Left renal cortex interstitium (tissue), 4 donors: ENCODE measurements at regions not wholly inside any gene's neighbourhood (a gene's known extent, or its start where the extent isn't known, plus 50 kb on each side); places are given as distances from the start of the nearest gene placed in this dataset.

Experiments
- DNase-seq, 4 donors: peaks; one replicate each; pipeline ENCODE4 v3.0.0-alpha.2; 2013; ENCODE audit warnings: low read depth in 4 of 4, low spot score in 2 of 4, missing footprints in 1 of 4

DNA sequence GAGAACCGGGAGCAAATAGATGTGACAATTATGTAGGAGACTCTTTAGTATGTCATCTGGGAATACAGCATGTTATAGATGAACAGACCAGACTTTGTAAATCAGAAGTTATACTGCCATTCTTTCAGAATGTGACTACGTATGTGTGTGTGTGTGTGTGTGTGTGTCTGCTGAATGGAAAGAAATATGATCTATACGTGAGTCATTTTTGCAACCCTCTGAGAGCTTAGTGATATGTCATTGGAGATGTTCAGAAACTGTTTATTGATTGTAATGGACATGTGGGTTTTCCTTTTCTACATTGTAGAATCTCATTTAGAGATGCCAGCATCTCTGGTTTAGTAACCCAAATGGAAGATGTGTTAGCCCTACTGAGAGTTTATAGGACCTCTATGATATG lies 731.5 kb downstream of the TLE1 start:
- DNase-seq, result no peak

DNA sequence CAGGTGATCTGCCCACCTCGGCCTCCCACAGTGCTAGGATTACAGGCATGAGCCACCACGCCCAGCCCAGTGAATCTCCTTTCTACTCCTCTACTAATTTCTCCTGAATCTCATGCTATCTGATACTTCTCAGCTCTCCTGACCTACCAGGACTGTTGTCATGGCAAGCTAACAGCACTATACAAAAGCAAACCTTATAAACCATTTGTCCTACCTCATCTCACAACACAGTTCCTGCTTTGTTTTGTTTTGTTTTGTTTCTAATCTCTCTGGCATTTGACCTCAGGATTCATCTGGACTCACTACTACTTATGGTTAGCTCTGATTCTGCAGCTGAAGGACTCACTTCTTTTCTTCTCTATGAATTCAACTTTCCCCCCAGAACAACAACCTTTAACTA lies 734.8 kb downstream of the TLE1 start:
- DNase-seq, result no peak

DNA sequence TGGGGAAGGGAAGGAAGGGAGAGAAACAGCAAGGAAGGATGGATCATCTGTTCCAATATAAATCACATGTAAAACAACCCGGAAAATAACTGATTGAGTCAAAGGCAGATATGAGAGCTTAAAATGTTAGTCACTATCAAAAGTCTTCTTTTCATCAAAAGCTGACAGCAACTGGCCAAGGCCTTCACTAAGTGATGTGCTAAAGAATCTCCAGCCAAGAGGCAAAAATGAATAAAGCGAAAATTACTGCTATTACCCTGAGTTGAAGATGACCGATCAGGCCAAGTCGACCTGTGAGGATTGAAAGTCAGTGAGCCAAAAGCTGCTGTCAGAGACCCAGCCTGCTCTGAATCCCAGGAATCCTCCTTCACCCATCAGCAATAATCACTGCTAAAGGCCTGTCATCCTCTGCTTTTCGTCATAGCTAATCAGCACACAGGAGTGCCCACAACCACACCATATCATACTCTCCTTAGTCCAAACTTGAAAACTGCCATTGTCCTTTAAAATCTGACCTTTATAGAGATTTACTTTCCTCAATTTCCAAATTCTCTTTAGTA lies 736.9 kb downstream of the TLE1 start:
- DNase-seq, result no peak

DNA sequence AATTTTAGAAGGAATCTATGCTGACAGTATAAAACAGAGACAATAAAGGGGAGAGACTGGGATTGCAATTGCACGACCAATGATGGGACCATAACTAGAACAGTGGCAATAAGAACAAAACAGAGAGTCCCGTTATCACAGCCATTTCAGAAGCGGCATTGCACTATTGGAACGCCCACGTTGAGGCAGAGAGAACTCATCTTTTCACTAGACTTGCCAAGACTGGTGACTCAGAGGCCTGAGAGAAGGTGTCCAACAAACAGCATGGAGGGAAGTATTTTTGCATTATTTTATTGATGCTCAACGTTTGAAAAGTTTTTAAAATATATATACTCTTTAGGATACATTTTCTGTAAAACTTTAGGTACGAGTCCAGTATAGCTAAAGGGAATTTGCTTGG lies 737.7 kb downstream of the TLE1 start:
- no peak for DNase-seq

DNA sequence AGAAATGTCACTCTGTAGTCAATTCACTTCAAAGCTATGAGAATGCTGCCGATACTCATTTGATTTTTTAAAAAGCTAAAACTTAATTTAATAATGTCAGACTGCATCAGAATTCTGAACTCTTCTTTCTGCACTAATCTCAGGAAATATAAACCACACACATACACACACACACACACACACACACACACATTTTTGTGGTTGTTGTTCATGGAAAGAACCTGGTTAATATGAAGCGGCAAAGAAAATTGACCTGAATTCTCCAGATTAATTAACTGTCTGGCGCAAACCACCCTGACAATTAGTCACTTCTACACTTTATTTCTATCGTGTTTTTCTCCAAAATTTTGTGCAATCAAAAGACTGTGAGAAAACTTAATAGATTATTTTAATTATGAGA lies 740.5 kb downstream of the TLE1 start:
- no peak for DNase-seq

DNA sequence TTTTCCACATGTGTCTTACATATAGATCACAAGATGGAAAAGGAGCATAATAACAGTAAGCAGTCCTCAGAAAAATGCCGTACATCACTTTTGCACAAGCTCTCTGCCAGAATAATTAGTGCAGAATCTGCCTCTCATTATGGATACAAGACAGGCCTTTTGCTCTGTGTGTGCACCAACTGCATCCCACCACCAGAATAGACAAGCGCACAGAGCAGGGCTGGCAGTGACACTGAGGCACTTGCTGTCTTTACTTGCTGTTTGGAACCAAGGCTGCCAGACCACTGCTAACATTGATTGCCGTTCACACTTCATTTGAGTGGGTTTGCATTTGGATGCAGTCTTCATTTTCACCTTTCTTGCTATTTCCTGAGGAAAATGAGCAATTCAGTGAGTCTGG lies 741.3 kb downstream of the TLE1 start:
- no peak for DNase-seq

DNA sequence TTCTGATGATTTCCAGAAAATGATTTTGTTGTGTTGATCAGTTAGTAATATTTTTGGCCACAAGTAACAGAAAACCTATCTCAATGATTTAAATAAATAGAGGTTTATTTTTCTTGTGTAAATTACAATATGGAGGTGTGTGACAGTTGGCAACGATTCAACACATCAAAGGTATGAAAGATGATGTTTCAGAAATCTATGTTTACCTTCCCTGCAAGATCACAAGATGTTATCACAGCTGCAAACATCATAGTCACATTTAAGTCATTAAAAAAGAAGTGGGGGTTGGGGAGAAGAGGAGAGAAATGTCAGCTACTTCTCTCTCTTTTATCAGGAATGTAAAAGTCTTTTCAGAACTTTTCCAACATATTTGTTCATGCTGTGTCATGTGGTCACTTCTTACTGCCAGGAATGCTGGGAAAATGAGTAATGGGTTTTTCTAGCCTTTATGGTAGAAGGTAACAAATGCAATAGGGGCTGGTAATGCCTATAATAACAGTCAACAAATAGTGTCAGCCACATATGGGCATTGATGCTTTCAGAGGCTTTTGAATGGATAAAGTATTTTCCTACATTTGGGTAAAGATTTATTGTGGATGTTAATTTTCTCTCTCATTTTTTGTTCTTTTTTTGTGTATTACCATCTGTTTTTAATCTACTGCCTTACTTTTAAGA lies 742.7 kb downstream of the TLE1 start:
- DNase-seq, result no peak

DNA sequence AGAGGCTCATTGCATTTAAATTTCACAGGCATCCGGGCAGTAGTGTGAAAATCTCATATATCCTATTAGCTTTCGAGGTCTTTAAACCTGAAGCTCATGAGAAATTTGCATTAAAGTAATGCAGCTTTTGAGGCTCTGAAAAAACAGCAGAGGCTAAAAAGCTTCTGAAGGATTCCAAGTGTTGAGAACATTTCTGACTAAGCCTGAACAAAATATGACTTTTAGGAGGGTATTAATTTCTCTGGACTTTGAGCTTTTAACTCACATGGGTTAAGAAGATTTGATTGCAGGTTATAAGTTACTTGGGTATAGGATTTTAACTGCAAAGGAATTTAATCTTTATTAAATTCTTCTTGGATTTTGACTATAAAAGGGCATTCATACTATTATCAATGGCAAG lies 743.9 kb downstream of the TLE1 start:
- DNase-seq, result no peak

DNA sequence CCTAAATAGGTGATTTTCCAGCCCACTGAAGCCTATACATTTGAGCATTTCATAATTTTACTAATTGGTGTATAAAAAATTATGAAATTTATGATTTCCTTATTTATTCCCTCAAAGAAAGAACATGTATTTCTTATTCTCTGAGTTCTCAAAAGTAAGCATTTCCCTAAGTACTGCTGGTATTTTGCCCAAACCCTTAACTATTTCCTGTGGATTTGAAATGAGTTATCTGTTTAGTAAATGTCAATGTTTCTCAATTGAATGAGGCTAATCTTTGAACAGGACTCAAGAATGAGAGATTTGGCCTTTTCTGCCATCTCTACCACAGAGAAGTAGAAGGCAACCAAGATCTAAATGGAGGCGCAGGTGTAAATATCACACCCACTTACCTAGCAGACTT lies 751.7 kb downstream of the TLE1 start:
- no peak for DNase-seq

DNA sequence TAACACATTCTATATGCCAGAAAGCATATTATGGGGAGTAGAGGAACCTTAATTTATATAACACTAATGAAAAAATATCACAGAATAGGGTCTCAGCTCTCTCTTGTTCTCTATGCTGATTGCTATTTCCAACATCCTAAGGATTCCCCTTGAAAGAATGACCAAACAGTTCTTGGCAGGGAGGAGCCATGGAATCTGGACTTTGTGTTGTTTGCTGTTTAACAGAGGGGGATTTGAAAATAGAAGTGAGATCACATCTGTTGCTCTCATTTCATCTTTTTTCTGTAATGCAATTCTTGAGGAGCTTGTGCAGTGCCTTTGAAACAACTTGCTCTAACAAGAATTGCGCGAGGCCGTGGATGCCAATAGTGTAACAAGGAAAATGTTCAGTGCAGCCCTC lies 755.3 kb downstream of the TLE1 start:
- no peak for DNase-seq

DNA sequence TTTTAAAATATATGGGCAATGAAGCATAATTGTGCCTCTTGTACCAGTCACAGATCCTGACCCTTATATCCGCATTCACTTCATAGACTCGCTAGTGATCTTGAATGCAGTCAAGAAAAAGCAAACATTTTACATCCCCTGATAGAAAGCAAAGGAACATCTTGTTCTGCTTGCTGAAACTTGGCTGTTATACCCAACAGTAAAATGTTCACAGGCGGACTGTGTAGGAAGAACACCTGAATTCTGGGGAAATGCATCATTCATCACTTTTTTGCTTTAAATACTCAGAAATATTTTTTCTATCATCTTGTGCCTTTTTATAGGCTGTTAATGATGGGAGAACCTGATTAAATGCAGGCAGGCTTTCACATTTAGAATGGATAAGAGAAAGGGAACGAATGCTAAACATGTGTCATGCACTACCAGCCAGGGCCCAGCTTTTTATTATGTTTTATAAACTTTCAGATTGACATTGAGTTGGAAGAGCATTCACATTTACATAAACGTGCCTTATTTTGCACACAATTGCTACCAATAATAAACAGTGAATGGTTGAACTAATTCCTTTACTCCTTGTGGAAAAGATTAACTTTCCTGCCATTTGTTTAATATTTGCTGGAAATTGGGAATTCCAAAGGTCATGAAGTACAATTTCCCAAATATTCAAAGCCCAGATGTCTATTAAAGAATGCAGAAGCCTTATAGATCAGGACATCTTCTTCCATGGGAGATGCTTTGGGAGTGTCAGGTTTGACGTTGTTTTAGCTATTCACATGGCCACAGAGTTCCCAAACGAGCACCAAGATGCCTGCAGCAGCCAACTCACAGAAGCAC lies 756.2 kb downstream of the TLE1 start:
- no peak for DNase-seq

DNA sequence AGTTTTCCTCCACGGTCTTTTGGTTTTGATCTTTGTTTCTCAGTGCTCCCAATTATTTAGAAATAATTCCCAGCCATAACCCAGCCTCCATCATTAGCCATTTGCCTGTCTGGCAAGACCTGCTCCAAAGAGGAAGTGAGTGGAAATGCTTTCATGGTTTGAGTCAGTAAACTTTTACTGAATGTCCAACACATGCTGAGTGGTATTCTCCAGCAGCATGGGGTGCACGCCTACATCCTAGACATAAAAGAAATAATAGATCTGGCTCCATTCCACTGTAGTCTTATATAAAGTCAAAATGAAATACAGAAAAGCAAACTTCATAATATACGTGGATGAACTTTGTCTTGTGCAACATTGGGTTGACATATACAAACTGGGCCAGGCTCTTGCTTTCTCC lies 757.2 kb downstream of the TLE1 start:
- DNase-seq, result no peak

DNA sequence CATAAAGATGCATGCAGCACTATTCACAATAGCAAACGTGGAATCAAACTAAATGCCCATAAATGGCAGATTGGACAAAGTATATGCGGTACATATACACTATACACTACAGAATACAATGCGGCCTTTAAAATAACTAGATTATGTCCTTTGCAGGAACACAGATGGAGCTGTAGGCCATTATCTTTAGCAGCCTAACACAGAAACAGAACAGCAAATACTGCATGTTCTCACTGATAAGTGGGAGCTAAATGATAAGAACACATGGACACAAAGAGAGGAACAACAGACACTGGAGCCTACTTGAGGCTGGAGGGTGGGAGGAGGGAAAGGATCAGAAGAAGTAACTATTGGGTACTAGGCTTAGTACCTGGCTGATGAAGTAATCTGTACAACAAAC lies 758.2 kb downstream of the TLE1 start:
- DNase-seq, result no peak

DNA sequence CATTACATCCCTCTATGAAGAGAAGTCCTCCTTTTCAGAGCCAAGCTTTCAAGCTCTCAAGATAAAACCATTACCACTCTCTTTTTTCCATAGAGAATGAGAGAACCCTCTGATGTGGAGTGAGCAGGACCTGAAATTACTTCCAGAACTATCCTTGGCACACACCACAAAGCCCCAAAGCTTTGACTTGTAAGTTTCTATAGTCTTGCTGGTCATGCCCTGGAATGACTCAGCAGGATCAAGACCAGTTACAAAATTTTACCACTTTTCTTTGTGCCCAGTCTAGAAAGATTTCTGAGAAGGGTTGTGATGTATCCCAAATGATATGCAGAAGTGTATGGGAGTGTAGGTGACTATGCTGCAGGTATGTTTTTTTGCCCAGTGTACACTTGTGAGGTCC lies 760.6 kb downstream of the TLE1 start:
- no peak for DNase-seq

DNA sequence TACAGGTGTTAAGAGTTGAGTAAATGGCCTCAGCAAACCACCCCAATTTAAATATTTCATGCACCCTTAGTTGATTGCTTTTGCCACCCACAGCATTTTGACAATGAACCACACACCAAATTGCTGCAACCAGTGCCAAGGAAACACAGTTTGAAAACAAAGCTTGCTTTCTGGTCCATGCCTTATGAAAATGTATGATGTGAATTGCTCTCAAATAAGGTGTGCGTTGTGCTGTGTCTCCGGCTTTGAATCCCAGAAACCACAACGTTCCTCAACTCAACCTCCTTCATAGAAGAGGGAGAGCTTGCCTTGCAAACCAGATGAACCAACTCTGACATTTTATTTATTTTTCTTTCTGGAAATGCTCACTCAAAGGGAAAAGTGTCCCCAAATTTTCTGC lies 762.7 kb downstream of the TLE1 start:
- no peak for DNase-seq

DNA sequence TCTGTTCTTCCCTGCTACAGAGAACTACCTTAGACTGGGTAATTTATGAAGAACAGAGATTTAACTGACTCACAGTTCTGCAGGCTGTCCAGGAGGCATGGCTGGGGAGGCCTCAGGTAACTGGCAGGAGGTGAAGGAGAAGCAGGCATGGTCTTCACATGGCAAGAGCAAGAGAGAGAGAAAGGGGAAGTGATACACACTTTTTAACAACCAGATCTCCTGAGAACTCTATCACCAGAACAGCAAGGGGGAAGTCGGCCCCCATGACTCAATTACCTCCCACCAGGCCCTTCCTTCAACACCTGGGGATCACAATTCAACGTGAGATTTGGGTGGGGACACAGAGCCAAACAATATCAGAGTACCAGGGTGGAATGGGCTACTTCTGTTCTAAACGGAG lies 766.8 kb downstream of the TLE1 start:
- DNase-seq, result no peak

DNA sequence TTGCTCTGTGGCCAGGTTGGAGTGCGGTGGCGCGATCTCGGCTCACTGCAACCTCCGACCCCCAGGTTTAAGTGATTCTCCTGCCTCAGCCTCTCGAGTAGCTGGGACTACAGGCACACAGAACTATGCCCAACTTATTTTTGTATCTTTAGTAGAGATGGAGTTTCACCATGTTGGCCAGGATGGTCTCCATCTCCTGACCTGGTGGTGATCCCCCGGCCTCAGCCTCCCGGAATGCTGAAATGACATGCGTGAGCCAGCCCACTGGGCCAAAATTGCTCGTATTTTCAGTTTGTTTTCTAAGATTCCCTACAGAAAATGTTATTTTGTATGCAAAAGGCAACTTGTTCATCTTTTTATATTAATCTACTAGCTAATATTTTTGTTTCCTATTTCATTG lies 782.6 kb downstream of the TLE1 start:
- no peak for DNase-seq

DNA sequence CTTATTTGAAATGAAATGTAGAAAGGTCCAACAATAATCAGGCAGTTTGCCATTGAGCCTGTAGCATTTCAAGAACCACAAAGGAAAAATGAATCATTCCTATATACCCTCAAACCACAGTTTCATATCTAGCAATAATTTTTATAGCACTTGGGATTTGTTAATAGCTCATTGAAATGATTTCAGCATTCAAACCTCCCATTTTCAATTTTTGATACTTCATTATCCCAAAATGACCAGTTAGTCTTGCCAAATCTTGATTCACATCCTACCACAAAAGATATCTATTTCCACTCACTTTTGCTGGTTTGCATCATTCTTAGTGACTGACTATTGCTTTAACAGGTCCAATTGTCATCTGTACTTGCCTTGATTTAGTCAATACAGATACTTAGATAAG lies 790.1 kb downstream of the TLE1 start:
- no peak for DNase-seq

DNA sequence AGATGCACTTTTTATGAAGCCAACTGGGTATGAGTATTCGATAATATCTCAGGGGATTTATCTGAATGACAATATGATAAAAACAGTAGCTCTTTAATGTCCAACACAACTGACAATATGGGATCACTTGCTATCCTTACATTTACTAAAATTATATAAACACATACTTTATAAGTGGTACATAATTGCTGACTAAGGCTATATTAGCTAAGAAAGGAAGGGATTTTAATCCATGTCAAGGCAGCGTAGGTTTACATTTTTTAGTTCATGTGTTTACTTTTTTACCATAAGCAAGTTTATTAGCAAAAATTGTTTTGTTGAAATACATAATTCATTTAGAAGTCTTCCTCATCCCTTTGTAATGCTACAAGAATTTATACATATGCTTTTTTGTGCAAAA lies 796.2 kb downstream of the TLE1 start:
- DNase-seq, result no peak

DNA sequence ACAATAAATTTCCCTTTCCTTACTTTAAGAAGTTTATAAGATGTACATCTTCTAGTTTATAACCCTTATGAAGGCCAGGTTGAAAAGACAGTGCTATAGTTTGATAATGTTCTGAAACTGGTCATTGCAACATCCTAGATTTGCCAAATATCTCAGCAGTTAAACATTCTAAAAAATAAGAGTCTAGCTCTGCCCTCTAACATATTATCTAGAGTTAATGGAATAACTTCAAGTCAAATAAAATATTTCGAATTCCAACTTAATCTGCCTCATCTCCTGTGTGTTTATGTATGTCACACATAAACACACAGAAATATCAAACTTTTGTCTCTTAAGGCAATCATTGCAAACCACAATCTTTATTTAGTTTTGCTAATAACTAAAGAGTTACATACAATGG lies 796.6 kb downstream of the TLE1 start:
- no peak for DNase-seq

DNA sequence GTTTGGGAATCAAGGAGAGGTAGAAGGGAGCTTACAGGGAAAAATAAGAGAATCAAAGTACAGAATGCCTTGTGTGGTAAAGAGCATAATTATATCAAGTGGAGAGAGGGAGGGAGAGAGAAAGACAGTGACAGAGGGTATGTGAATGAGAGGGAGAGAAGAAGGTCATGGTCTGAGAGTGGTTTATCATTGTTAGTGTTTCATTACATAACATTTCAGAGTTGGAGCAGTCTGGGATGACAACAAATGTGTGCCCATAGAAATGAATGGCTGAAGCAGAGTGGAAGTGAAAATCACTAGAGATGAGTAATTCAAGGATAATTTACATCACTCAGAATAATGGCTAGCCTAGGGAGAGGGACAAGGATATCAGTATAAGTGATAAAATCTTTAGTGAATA lies 799.2 kb downstream of the TLE1 start:
- no peak for DNase-seq

DNA sequence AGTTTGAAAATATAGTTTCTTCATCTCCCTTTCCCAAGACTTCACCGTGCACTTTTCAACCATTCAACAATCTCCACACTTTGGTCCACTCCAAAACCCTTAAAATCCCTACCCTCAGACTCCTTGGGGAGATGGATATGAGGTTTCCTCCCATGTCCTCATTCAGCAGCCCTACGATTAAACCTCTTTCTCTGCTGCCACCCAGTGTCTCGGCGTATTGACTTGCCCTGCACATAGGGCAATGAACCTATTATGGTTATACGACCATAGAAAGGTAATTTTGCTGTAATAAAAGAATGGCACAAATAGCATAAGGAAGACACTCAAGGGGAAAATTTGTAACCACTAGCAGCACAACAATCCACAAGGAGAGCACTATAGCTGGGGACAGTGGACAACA lies 803.5 kb downstream of the TLE1 start:
- DNase-seq, result no peak
